IMR-90 (cell line): ENCODE measurements at regions not wholly inside any gene's neighbourhood (a gene's known extent, or its start where the extent isn't known, plus 50 kb on each side); places are given as distances from the start of the nearest gene placed in this dataset.
A peak's percentile ranks its signal among the peaks of the same experiment; 100 is the strongest.

Experiments
- ATAC-seq: fragments of 200-7000 bp; cut with Tn5 transposase; 2 replicates; pipeline ENCODE4 v1.9.1; 2020; ENCODE audit warnings: low read depth, mild to moderate bottlenecking, moderate library complexity
- BruUV-seq: library from RNA; stranded (reverse); fragments of 400-500 nt; replicated peaks from 2 replicates; lab custom pipeline; 2021; lab: Mats Ljungman, UMichigan
- CTCF ChIA-PET: fragments of 300-600 bp; formaldehyde crosslinking; extraction: SDS; loops from one replicate; lab custom pipeline; 2021; ENCODE audit warnings: antibody characterized with exemption; lab: Yijun Ruan, JAX
- POLR2A ChIA-PET: fragments of 300-600 bp; sonication (Branson Sonifier 250); formaldehyde crosslinking; loops from one replicate; lab custom pipeline; 2022; ENCODE audit warnings: antibody characterized with exemption; ENCODE audit not compliant: unreplicated experiment; lab: Charles Lee
- DNase-seq: peaks from one replicate; pipeline ENCODE4 v3.0.0; 2013
- H2AFZ ChIP-seq: replicated peaks from 2 replicates; pipeline ENCODE3; 2013; ENCODE audit warnings: low read length, mild to moderate bottlenecking; ENCODE audit not compliant: poor library complexity
- H2AK5ac ChIP-seq: 2 replicates; pipeline ENCODE4 v1.6.1; 2013; ENCODE audit warnings: low read depth, low read length, inconsistent platforms
- H2AK9ac ChIP-seq: replicated peaks from 2 replicates; pipeline ENCODE3; 2013; ENCODE audit warnings: mild to moderate bottlenecking, low read depth, low read length, moderate library complexity; ENCODE audit not compliant: poor library complexity
- H2BK120ac ChIP-seq: 2 replicates; pipeline ENCODE4 v1.6.1; 2013; ENCODE audit warnings: low read depth, low read length, inconsistent platforms
- H2BK15ac ChIP-seq: 3 replicates; pipeline ENCODE4 v1.6.1; 2013; ENCODE audit warnings: low read depth, low read length, inconsistent platforms
- H2BK20ac ChIP-seq: 2 replicates; pipeline ENCODE4 v1.6.1; 2013; ENCODE audit warnings: low read depth, mild to moderate bottlenecking, inconsistent platforms, low read length, moderate library complexity
- H2BK5ac ChIP-seq: 2 replicates; pipeline ENCODE4 v1.6.1; 2013; ENCODE audit warnings: mild to moderate bottlenecking, low read depth, low read length, inconsistent platforms; ENCODE audit not compliant: poor library complexity, severe bottlenecking
- H3K14ac ChIP-seq: replicated peaks from 2 replicates; pipeline ENCODE4 v1.6.1; 2013; ENCODE audit warnings: low read depth, low read length, inconsistent platforms
- H3K18ac ChIP-seq: 2 replicates; pipeline ENCODE4 v1.6.1; 2013; ENCODE audit warnings: low read depth, low read length, control low read depth
- H3K23ac ChIP-seq: 2 replicates; pipeline ENCODE4 v1.6.1; 2013; ENCODE audit warnings: low read depth, low read length, inconsistent platforms
- H3K27ac ChIP-seq: 2 replicates; pipeline ENCODE4 v1.5.1; 2013; ENCODE audit warnings: mild to moderate bottlenecking, control low read depth, low read length; ENCODE audit not compliant: insufficient read depth
- H3K27me3 ChIP-seq: 2 replicates; pipeline ENCODE4 v1.6.1; 2013; ENCODE audit warnings: low read length; ENCODE audit not compliant: control insufficient read depth, insufficient read depth
- H3K36me3 ChIP-seq: 2 replicates; pipeline ENCODE4 v1.6.1; 2013; ENCODE audit warnings: low read length, mixed read lengths; ENCODE audit not compliant: control insufficient read depth, insufficient read depth
- H3K4ac ChIP-seq: 2 replicates; pipeline ENCODE4 v1.6.1; 2013; ENCODE audit warnings: low read depth, low read length, inconsistent platforms
- H3K4me1 ChIP-seq: 2 replicates; pipeline ENCODE4 v1.6.1; 2013; ENCODE audit warnings: low read length, mixed read lengths; ENCODE audit not compliant: control insufficient read depth, insufficient read depth
- H3K4me2 ChIP-seq: 2 replicates; pipeline ENCODE4 v1.6.1; 2013; ENCODE audit warnings: low read depth, mild to moderate bottlenecking, control low read depth, low read length, moderate library complexity
- H3K4me3 ChIP-seq: 2 replicates; pipeline ENCODE4 v1.5.1; 2013; ENCODE audit warnings: low read depth, mild to moderate bottlenecking, control low read depth, low read length, moderate library complexity; ENCODE audit not compliant: insufficient read depth
- H3K56ac ChIP-seq: 2 replicates; pipeline ENCODE4 v1.6.1; 2013; ENCODE audit warnings: low read length, inconsistent platforms; ENCODE audit not compliant: insufficient read depth; ENCODE audit errors: extremely low read depth
- H3K79me1 ChIP-seq, 2 experiments: 2 replicates each; pipeline ENCODE4 v1.6.1; 2013; ENCODE audit warnings: low read length in 2 of 2, inconsistent platforms in 1 of 2, low read depth in 1 of 2
- H3K9ac ChIP-seq: 2 replicates; pipeline ENCODE4 v1.6.1; 2013; ENCODE audit warnings: low read depth, low read length, control low read depth
- H3K9me1 ChIP-seq: 2 replicates; pipeline ENCODE4 v1.6.1; 2013; ENCODE audit warnings: low read length, inconsistent platforms; ENCODE audit not compliant: insufficient read depth
- H3K9me3 ChIP-seq: 2 replicates; pipeline ENCODE4 v1.6.1; 2013; ENCODE audit warnings: low read length; ENCODE audit not compliant: control insufficient read depth, insufficient read depth
- H4K20me1 ChIP-seq: 2 replicates; pipeline ENCODE4 v1.6.1; 2013; ENCODE audit warnings: low read length, inconsistent platforms; ENCODE audit not compliant: insufficient read depth
- H4K5ac ChIP-seq: 2 replicates; pipeline ENCODE4 v1.6.1; 2013; ENCODE audit warnings: mild to moderate bottlenecking, low read depth, low read length, control low read depth
- H4K8ac ChIP-seq, 2 experiments: 2 replicates each; pipeline ENCODE4 v1.6.1; 2013; ENCODE audit warnings: low read depth in 2 of 2, low read length in 2 of 2, control low read depth in 1 of 2, inconsistent platforms in 1 of 2
- H4K91ac ChIP-seq: 2 replicates; pipeline ENCODE4 v1.6.1; 2013; ENCODE audit warnings: low read depth, low read length, inconsistent platforms; ENCODE audit not compliant: insufficient read depth
- FOS ChIP-seq: fragments of 150-350 bp; IDR thresholded peaks from 2 replicates; pipeline ENCODE4 v1.6.1; 2016; ENCODE audit warnings: low read depth, low read length
- MAFK ChIP-seq: IDR thresholded peaks from 2 replicates; pipeline ENCODE4 v1.6.1; 2012; ENCODE audit warnings: low read depth, low read length, improper control_type of control experiment
- WGBS, 2 experiments: methylation state at CpG; one replicate each; pipeline versions ENCODE4 v1.1.5 to v1.1.7; 2013; ENCODE audit warnings: missing lambda C conversion rate in 2 of 2; ENCODE audit not compliant: insufficient read length in 1 of 2; ENCODE audit errors: extremely low coverage in 2 of 2; 5-methylcytosine and 5-hydroxymethylcytosine counted together
- dilution Hi-C: fragments of 300-500 bp; cut with HindIII; formaldehyde crosslinking; loops from one replicate; pipeline ENCODE4 v1.14.3; 2018; ENCODE audit warnings: low sequenced_read_pairs; ENCODE audit not compliant: unreplicated experiment
- in situ Hi-C: fragments of 300-500 bp; cut with MboI; formaldehyde crosslinking; loops from 3 replicates; pipeline ENCODE4 v1.14.3; 2019; ENCODE audit warnings: low sequenced_read_pairs, inconsistent platforms, mixed read lengths
- intact Hi-C: fragments of 100-400 bp; cut with micrococcal nuclease; formaldehyde crosslinking; loops from 2 replicates; pipeline ENCODE4 v1.10.0; 2022

GRCh38 chr12:115295886-115296285, 611.9 kb upstream of the TBX3 start:
- intact Hi-C loops (no loop called here), in situ Hi-C loops (no loop called here), dilution Hi-C loops (no loop called here)
- H2BK120ac ChIP-seq: no peak overlapping the region
- no peak overlapping the region for H2BK15ac ChIP-seq
- no peaks in the 10 kb centered on the region for H3K36me3 ChIP-seq
- H3K18ac ChIP-seq: no peak overlapping the region
- TF ChIP-seq FOS (no peak), MAFK (peak; percentile 97)
- no peak overlapping the region for H3K4ac ChIP-seq
- no CpG with 5 or more reads among the region's 3 CpGs for WGBS, 2 experiments
- ATAC-seq (no peak), DNase-seq (no peak)
- BruUV-seq: no TSS peak
- H3K23ac ChIP-seq: no peak overlapping the region
- H3K56ac ChIP-seq: no peak overlapping the region
- H3K4me1 ChIP-seq: peaks cover 6% of the 10 kb centered on the region
- POLR2A ChIA-PET: no interaction called here
- no peak overlapping the region for H2AK5ac ChIP-seq
- H3K9me1 ChIP-seq: no peaks in the 10 kb centered on the region; the same call in 1 of the 2 replicates
- no peak overlapping the region for H4K5ac ChIP-seq
- no peak overlapping the region for H3K4me2 ChIP-seq
- H4K20me1 ChIP-seq: no peaks in the 10 kb centered on the region
- H4K91ac ChIP-seq: no peak overlapping the region
- H2AK9ac ChIP-seq: no peak overlapping the region
- H2BK5ac ChIP-seq: no peak overlapping the region
- H4K8ac ChIP-seq: no peak overlapping the region
- H3K9me3 ChIP-seq: no peaks in the 10 kb centered on the region
- H2AFZ ChIP-seq: no peak overlapping the region
- H3K14ac ChIP-seq: no peak overlapping the region
- no peak overlapping the region for H2BK20ac ChIP-seq
- CTCF ChIA-PET: no interaction called here
- no peak overlapping the region for H3K4me3 ChIP-seq
- H3K27me3 ChIP-seq: no peaks in the 10 kb centered on the region
- H3K9ac ChIP-seq: no peak overlapping the region
- no peak overlapping the region for H3K27ac ChIP-seq
- no peaks in the 10 kb centered on the region for H3K79me1 ChIP-seq
